GM12801 (cell line): ENCODE measurements at regions not wholly inside any gene's neighbourhood (a gene's known extent, or its start where the extent isn't known, plus 50 kb on each side); places are given as distances from the start of the nearest gene placed in this dataset.

ENCODE experiments used
- CTCF ChIP-seq: IDR thresholded peaks from one replicate; pipeline ENCODE4 v1.5.1; 2011; ENCODE audit warnings: control low read depth; ENCODE audit not compliant: insufficient read length; ENCODE audit errors: extremely low read depth

- TF ChIP-seq CTCF = no peak
These were observed 413.1 kb upstream of the ARGLU1 start for GRCh38 chr13:106981051-106981450.

- no peak for TF ChIP-seq CTCF
These were observed 399.5 kb upstream of the ARGLU1 start for GRCh38 chr13:106967391-106967790.

GRCh38 chr13:106963151-106963550 lies 395.2 kb upstream of the ARGLU1 start:
- no peak for TF ChIP-seq CTCF

- TF ChIP-seq CTCF = no peak
These were observed 393.7 kb upstream of the ARGLU1 start for GRCh38 chr13:106961651-106962050.

- no peak for TF ChIP-seq CTCF
These were observed 393.3 kb upstream of the ARGLU1 start for GRCh38 chr13:106961216-106961615.

GRCh38 chr13:106958621-106959048 lies 390.7 kb upstream of the ARGLU1 start:
- no peak for TF ChIP-seq CTCF

GRCh38 chr13:106942563-106942962 lies 374.6 kb upstream of the ARGLU1 start:
- no peak for TF ChIP-seq CTCF

- no peak for TF ChIP-seq CTCF
These were observed 373.8 kb upstream of the ARGLU1 start for GRCh38 chr13:106941779-106942178.
